ENCODE measurements at regions not wholly inside any gene's neighbourhood (a gene's known extent, or its start where the extent isn't known, plus 50 kb on each side); places are given as distances from the start of the nearest gene placed in this dataset.

DNA sequence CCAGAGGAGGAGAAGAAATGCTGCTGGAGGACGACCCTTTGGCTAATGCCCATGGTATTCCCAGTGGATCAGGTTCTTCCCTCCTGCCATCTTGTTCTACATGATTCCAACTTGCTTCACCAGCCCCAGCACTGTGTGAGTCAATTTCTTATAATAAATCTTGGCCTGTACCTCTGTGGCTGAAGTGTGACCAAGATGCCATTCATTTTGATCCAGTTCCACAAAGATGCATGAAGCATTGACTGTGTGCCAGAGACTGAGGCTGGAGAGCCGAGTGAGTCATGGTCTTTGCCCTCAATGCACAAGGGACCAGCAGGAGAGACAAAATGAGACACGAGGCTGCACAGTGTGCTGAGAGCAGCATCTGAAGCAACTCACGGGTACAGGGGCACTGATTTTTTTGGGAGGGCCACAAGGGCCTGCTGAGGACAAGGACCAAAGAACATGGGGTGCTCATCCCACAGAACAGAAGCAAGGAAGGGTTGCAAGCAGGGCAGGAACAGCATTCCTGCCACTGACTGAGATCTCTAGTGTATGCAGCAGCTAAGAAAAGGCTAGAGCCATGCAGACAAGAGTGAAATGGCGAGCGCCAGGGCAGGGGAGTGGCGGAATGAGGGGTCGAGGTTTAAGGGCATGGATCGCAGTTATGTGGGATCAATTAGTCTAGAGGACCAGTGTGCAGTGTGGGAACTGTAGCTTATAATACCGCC is 207.0 kb downstream of the THBS2 start:
- no peak for DNase-seq (ENCODE audit: low spot score)

DNA sequence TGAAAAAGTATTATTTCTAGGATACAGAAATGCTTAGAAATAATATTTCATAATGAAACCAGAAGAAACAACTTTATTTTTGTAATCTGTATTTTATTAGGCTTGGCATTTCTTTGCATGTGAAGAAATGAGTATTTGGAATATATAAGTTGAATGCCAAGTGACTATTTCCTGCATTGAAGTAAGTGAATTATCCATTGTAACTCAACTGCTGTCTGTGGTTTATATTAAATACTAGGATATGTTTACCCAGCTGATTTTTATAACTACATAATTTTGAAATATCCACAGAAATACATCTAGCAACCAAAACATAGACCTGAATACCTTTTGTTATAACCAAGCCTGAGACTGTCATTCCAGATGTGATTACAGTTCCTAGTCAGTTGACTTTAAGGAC is 207.6 kb downstream of the THBS2 start:
- DNase-seq (ENCODE audit: low spot score) = no peak

DNA sequence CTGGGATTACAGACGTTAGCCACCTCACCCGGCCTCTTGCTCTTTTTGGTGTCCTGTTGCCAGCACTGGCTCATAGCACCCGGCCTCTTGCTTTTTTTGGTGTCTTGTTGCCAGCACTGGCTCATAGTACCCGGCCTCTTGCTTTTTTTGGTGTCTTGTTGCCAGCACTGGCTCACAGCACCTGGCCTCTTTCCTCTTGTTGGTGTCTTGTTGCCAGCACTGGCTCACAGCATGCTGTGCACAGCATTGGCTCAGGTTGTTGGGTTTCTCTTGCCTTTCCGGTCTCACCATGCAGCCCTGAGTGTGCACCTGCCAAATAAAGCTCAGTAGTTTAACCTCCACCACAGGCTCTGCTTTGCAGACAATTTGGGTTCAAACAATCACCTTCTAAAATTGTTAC is 208.2 kb downstream of the THBS2 start:
- DNase-seq (ENCODE audit: low spot score) = no peak

DNA sequence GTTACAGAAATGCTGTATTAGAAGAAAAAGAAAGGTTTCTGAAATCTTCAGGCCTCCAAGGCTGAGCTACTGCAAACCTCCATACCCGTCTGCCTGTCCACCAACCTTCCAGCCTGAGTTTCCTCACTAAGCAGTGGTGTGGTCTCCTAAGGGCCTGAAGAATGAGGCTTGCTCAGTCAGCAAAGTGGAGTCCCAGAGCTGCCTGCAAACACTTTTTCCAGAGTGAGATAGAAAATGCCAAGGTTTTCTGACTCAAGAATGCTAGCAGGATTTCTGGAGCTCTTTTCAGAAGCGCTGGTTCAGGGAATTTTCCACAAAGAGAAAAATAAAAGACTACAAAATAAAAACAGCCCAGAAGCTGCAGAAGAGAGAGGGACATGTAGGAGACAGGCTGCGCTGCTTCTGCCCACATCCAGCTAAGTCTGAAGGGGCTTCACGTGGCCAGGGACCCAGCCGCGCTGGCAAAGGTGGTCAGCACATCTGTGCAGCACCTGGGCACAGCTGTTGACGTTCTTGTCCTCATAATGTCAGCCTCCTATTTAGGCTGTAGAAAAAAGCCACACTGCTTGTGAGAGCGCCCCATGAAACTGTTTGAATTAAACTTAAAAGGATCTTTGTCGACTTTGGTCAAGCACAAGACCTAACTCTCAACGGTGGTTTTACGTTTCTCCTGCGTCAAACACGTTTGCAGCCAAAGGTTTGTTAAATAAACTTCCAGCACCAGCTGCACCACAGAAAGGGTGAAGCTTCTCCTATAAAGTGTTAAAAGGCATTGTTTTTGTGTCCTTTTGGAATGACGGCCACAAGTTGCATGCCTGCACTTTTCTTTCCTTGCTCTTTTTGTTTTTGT is 209.0 kb downstream of the THBS2 start:
- no peak for DNase-seq (ENCODE audit: low spot score)

DNA sequence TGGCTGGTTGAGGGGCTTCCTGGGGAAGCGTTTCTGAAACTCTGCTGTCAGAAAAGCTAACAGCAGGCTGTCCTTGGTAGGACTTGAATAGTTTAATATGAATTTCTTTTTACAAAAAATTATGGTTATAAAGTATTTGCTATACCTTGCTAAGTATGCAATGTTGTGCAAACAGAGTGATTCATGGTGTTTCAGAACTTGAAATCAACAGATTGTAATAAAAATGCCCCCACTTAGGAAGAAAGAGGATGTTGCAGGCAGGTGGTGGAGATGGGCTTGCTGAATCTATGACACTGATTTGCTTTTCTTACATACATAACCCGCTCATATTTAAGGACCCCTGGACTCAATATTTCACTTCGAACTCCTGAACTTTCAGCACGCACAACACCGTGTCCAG is 211.6 kb downstream of the THBS2 start:
- DNase-seq (ENCODE audit: low spot score) = no peak

DNA sequence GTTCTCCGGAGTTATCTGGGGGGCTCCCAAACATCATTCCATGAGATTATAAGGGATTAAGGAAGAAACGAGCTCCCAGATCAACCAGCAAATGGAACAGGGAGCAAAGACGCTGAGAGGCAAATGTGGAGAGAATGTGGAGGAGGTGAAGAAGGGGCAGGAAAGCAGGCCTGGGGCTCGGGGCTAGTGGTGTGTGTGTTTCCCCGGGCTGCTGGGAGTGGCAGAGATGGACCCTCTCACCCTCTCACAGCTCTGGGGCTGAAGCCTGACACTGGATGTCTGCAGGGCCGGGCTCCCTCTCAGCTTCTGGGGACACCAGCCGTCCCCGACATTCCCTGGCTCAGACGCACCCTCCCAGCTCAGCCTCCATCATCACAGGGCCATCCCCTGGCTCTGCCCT is 212.6 kb downstream of the THBS2 start:
- DNase-seq (ENCODE audit: low spot score) = no peak

DNA sequence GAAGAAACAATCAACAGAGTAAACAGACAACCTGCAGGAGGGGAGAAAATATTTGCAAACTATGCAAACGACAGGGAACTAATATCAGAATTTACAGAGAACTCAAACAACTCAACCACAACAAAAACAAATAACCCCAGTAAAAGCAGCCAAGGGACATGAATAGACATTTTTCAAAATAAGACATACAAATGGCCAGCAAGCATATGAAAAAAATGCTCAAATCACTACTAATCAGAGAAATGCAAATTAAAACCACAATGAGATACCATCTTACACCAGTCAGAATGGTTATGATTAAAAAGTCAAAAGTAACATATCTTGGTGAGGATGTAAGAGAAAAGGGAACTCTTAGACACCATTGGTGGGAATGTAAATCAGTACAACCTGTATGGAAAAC is 215.0 kb downstream of the THBS2 start:
- DNase-seq (ENCODE audit: low spot score) = no peak

DNA sequence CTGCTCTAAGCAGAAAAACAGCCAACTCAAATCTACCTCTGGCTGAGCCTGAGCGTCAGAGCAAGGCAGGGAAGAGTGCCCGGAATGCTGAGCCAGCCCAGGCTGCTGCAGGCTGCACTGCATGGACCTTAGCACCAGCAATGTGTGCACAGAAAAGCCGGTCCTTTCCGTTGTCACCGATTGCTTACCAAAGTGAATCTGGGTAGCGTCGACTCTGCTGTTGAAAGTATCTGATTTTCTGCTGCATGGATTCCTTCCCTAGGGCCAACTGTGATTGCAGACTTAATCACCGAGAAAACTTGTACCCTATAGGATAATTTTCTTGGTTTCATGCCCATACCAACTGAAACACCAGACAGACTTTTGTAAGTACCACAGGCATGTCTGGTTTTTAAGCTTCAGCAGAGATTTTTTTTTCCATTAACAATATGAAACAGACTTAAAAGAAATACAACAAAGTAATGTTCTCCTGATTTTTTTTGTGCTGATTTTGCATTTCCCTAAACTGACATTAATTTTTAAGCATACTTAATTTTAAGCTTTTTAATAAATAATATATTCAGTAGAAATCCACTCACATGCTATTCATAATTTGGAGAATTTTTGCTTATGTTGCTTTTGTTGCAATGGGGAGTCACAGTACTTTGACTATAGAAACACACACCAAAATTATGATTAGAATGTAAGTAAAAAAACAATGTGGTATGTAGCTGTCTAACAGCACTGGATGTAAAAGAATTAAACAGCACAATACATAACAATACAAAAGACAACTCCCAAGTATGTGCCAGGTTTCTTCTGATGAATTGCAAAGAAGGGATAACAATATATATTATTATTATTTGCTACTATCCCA is 218.0 kb downstream of the THBS2 start:
- DNase-seq (ENCODE audit: low spot score) = no peak

DNA sequence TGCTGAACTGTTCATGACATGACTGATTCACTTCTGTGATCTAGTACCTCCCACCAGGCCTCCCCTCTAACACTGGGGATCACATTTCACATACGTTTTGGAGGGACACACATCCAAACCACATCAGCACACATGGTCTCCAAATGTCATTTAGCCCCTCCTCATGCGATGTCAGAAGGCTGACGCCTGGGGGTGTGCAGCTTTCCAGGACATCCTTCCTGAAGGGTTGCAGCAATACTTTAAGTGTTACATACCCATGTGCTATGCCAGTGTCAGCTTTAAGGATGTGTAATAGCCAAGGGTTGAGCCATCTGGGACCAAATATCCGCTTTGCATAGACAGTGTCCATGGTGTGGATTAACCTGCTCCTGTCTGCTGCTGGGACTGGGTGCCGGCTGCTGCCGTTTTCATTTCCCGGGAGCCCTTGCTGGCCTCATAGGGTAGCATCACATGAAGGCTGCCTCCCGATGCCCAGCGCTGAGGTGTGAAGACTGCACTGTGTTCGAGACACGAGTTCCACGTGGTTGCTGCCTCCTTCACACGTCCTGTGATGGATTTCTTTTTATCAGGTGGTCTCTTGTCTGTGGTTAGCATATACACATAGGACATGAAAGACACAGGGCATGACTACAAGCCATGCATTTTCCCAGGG is 219.0 kb downstream of the THBS2 start:
- no peak for DNase-seq (ENCODE audit: low spot score)

DNA sequence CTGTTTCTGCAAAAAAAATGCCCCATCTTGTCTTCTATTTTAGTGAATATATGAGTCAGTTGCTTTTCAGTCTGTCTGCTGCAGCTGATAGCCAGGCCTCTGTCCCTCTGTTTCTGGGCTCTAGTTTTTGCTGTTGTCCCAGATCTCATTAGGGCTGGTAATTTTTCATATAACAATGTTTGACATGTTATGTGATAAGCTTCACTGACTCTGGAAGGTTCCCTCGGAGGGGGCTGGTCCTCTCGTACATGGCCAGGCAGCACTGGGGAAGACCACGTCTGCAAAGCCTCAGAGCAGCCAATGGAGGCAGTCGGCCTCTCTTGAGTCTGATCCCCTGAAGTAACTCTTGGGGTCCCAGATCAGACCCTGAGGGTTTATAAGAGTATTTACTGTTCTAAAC is 223.8 kb downstream of the THBS2 start:
- no peak for DNase-seq (ENCODE audit: low spot score)

DNA sequence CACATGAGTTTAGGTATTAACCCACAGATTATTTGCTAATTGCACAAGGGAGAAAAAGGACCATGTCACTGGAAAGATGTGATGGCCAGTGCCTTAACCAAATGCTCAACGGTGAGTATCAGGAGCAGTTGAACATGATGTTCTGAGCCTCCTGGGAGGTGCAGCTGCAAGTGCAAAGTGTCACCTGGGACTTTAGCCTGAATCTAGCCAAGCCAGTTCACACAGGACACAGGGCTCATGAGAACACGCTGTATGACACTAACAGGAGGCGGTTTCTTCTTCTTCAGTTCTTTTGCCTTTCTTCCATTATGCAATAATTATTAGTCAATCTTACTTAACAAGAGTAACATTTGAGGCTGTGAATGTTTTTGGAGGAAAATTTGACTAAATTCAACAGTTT is 225.3 kb downstream of the THBS2 start:
- no peak for DNase-seq (ENCODE audit: low spot score)

DNA sequence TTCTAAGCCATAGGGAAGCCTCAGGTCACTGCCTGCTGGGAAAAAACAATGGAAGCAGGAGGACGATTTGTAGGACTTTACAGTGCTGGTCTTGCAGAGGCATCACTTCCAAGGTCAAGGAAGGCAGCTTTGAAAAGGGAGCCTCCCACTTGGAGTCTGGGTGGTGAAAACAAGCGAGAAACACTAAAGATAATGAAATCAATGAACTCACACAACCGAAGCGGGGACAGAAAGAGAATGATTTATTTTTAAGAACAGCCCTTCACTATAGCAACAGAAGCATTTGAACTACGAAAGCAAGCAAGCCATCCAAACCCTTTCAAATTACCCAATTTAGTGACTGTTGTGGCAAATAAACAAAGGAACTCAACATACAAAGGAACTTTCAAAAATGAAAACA is 227.5 kb downstream of the THBS2 start:
- no peak for DNase-seq (ENCODE audit: low spot score)

DNA sequence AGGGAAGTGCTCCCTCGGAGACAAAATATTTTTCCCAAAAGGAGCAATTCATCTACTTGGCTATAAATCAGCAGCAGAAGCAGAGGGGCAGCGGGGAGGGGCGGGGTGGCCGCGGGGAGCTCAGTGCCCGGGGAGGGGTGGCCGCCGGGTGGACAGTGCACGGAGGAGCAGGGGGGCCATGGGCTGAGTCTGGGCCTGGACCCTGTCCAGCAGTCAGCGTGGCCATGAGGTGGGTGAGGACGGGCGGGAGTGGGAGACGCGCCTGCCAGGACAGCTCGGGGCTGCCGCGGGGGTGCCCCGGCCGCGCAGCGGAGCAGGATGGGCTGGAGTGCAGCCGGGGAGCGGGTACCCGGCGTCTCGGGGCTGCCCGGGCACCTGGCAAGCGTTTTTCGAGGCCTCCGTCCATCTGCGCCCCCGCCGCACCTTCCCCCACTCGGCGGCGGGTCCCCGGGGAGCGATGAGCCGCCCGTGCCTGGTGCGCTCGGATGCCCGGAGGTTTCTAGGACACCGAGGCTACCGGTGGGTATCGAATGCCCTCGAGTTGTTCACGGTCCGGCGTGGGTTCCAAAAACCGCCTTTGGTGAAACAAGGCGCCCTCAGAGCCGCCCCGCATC is 229.5 kb downstream of the THBS2 start:
- no peak for DNase-seq (ENCODE audit: low spot score)

DNA sequence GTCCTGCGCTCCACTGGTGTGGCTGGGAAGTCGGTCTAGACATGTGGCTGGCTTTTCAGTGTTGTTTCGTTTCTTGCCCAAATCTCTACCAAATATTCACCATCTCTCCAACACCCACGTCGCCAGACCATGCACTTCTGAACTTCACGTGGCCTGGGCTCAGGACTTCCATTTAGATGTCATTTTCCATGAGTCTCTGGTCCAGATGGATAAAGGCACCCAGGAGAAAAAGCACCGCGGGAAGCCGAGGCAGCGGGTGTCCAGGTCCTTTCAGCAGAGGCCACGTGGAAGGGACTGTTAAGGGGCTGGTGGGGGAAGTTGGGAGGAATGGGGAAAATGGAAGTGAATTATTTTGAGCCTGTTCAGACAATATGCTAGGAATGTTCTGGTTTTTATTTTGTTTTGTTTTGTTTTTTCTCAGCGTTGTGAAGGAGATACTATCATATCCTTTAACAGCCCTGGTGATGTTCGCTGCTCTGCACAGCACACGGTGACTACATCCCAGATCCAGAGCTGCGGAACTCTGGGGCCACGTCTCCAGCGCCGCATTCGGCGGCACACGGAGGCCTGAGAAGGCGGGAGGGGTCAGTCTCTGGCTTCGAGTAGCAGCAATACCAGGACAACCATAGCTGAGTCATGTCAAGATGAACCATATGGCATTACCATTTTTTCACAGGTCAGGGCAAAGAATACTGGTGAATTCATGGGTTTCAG is 230.3 kb downstream of the THBS2 start:
- DNase-seq (ENCODE audit: low spot score) = no peak

DNA sequence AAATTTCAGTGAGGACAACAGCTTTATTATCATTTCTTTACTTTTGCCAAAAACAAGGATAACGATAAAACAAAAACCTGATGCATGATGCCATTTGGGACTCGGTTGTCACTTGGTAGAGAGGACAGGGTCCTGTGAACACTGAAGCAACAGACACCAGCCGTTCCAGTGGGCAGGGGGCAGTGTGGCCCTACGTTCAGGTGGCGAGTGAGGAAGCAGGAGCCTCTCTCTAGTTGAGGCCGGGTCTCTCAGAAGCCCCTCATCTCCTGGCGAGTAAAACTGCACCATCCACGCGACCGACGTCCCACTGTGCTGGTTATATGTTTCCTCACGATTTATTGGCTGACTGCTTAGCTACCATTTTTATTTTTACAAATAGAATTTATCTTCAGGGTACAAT is 231.6 kb downstream of the THBS2 start:
- no peak for DNase-seq (ENCODE audit: low spot score)

DNA sequence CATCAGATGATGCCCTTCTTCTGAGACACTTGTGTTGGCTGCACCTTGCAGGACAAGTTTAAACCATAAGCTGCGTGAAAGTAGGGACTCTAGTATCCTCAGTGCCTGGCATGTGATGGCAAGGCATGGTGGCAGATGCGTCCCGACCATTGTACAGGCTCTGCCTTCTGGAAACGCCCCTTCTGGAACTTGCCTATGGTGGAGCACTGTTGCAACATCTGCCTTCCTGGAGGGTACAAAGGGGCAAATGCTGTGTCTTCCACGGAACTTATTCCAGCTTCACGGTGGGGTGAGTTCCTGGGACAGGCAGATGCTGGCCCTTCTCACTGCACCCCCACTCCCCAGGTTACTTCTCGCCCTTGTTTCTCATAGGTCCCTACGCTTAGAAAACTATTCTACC is 232.8 kb downstream of the THBS2 start:
- DNase-seq (ENCODE audit: low spot score) = no peak

DNA sequence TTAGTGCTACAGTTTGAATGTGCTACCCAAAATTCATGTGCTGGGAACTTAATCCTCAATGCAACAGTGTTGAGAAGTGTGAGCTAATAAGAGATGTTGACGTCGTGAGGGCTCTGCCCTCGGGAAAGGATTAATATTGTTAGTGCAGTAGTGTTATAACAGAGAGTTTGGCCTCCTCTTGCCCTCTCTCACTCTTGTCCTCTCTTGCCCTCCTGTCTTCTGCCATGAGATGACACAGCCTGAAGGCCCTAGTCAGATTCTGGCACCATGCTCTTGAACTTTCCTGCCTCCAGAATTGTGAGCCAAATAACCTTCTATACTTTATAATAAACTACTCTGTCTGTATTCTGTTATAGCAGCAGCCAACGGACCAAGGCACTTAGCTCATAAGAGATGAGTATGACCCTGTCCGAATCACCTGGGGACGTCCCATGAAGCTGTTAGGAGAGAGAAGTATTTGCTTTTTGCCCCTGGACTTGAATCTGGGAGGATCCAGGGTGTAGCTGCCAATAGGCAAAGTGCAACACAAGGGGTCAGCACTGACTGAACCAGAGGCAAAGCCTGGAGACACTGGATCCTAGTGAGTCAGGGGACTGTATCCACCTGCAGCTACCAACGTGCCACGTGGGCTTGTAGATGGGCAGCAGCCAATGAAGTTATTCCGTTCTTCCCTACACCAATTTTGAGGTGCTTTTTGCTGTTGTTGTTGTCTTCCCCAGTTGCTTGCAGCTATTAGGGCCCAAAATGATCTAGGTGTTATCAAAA is 233.7 kb downstream of the THBS2 start:
- DNase-seq (ENCODE audit: low spot score) = no peak

DNA sequence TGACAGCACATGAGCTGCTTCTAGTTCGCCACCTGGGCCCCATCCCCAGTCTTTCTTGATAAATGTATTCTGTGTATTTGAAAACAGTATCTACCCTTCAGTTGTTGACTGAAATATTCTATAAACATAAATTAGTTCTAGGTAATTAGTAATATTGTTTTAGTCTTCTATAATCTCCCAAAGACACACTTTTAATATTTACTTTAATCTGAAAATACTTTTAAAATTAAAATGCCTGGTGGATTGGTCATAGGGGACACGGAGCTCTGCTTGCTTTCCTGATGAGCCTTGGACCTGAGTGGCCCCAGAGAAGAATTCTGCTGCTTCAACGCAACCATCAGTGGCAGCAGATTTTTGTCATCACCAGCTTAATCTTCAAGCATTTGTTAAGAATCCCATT is 234.5 kb downstream of the THBS2 start:
- no peak for DNase-seq (ENCODE audit: low spot score)

DNA sequence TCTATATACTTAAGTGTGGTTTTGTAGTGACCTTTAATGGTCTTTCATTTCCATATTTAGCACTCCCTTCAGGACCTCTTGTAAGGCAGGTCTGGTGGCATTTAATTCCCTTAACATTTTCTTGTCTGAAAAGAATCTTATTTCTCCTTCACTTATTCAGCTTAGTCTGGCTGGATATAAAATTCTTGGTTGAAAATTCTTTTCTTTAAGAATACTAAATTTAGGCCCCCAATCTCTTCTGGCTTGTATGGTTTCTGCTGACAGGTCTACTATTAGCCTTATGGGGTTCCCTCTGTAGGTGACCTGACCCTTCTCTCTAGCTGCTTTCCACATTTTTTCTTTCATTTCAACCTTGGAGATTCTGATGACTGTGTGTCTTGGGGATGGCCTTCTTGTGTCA is 236.9 kb downstream of the THBS2 start:
- DNase-seq (ENCODE audit: low spot score) = no peak
